GM20000 (cell line): ENCODE measurements at regions not wholly inside any gene's neighbourhood (a gene's known extent, or its start where the extent isn't known, plus 50 kb on each side); places are given as distances from the start of the nearest gene placed in this dataset.

Experiments
- DNase-seq: peaks from one replicate; pipeline ENCODE4 v3.0.0; 2012; ENCODE audit warnings: low spot score
- CTCF ChIP-seq: IDR thresholded peaks from 2 replicates; pipeline ENCODE4 v1.5.1; 2012; ENCODE audit warnings: mild to moderate bottlenecking, control low read depth; ENCODE audit errors: extremely low read depth, missing control alignments

GRCh38 chrX:1076871-1077651, 135.4 kb downstream of the CRLF2 start:
- no peak for TF ChIP-seq CTCF
- DNase-seq: no peak

GRCh38 chrX:1075741-1076140, 136.7 kb downstream of the CRLF2 start:
- DNase-seq: no peak
- TF ChIP-seq CTCF: no peak

- no peak for TF ChIP-seq CTCF
- no peak for DNase-seq
Measured at GRCh38 chrX:1075156-1075555, 137.3 kb downstream of the CRLF2 start.

GRCh38 chrX:1074755-1075154, 137.7 kb downstream of the CRLF2 start:
- TF ChIP-seq CTCF: no peak
- no peak for DNase-seq

GRCh38 chrX:1074172-1074571, 138.3 kb downstream of the CRLF2 start:
- no peak for DNase-seq

GRCh38 chrX:1072637-1073377, 139.6 kb downstream of the CRLF2 start:
- DNase-seq: no peak
- no peak for TF ChIP-seq CTCF

More at GRCh38 chrX:1074172-1074571, 138.3 kb downstream of the CRLF2 start:
- no peak for TF ChIP-seq CTCF

GRCh38 chrX:1071351-1071750, 141.1 kb downstream of the CRLF2 start:
- TF ChIP-seq CTCF: no peak
- DNase-seq: no peak
